DOHH2 (cell line): ENCODE measurements at regions not wholly inside any gene's neighbourhood (a gene's known extent, or its start where the extent isn't known, plus 50 kb on each side); places are given as distances from the start of the nearest gene placed in this dataset.

Source experiments
- H3F3A ChIP-seq: fragments of 200-600 bp; sonication (generic), shearing (Covaris generic); 2 replicates; pipeline ENCODE4 v1.6.0; 2016; ENCODE audit warnings: antibody characterized with exemption, mild to moderate bottlenecking; ENCODE audit not compliant: control insufficient read depth, insufficient read depth
- H3K27ac ChIP-seq: fragments of 200-600 bp; sonication (generic); 2 replicates; pipeline ENCODE4 v1.5.1; 2014; ENCODE audit warnings: low read depth, mild to moderate bottlenecking, low read length, moderate library complexity
- H3K27me3 ChIP-seq: fragments of 200-600 bp; sonication (generic); 2 replicates; pipeline ENCODE4 v1.6.1; 2014; ENCODE audit warnings: mild to moderate bottlenecking, low read length, mixed read lengths; ENCODE audit not compliant: control insufficient read depth
- H3K36me3 ChIP-seq: fragments of 200-600 bp; sonication (generic); 2 replicates; pipeline ENCODE4 v1.6.1; 2014; ENCODE audit warnings: mild to moderate bottlenecking, low read length, moderate library complexity, mixed read lengths; ENCODE audit not compliant: control insufficient read depth
- H3K4me1 ChIP-seq: fragments of 200-600 bp; sonication (generic); 2 replicates; pipeline ENCODE4 v1.6.1; 2014; ENCODE audit warnings: mild to moderate bottlenecking, low read length, mixed read lengths; ENCODE audit not compliant: control insufficient read depth
- H3K4me2 ChIP-seq: fragments of 200-600 bp; sonication (generic); 2 replicates; pipeline ENCODE4 v1.6.0; 2014; ENCODE audit warnings: mild to moderate bottlenecking, low read length, moderate library complexity
- H3K4me3 ChIP-seq: fragments of 200-600 bp; sonication (generic); 2 replicates; pipeline ENCODE4 v1.5.1; 2014; ENCODE audit warnings: mild to moderate bottlenecking, low read length, mixed read lengths
- H3K79me2 ChIP-seq: fragments of 200-600 bp; sonication (generic); 2 replicates; pipeline ENCODE4 v1.6.1; 2014; ENCODE audit warnings: mild to moderate bottlenecking, low read length, mixed read lengths; ENCODE audit not compliant: control insufficient read depth
- H3K9me2 ChIP-seq: fragments of 200-600 bp; sonication (generic); replicated peaks from 2 replicates; pipeline ENCODE4 v1.6.1; 2014; ENCODE audit warnings: mild to moderate bottlenecking, low read length, mixed read lengths; ENCODE audit not compliant: control insufficient read depth
- H3K9me3 ChIP-seq: fragments of 200-600 bp; sonication (generic); 2 replicates; pipeline ENCODE4 v1.6.1; 2014; ENCODE audit warnings: antibody characterized with exemption, low read length, mixed read lengths; ENCODE audit not compliant: control insufficient read depth, insufficient read depth
- H4K20me1 ChIP-seq: fragments of 200-600 bp; sonication (generic); 2 replicates; pipeline ENCODE4 v1.6.0; 2014; ENCODE audit warnings: low read depth, mild to moderate bottlenecking, antibody characterized with exemption, low read length, moderate library complexity; ENCODE audit not compliant: control insufficient read depth, insufficient read depth
- EZH2phosphoT487 ChIP-seq: fragments of 200-600 bp; sonication (generic); IDR thresholded peaks from 2 replicates; pipeline ENCODE4 v1.6.1; 2017; ENCODE audit warnings: borderline replicate concordance, mild to moderate bottlenecking, antibody characterized with exemption, low read length, moderate library complexity, mixed read lengths
- TF ChIP-seq, protein P1 (sequence below): fragments of 200-600 bp; sonication (generic); IDR thresholded peaks from one replicate; pipeline ENCODE4 v1.5.1; 2014; ENCODE audit warnings: antibody characterized with exemption, mild to moderate bottlenecking, low read depth, low read length; ENCODE audit not compliant: poor library complexity, severe bottlenecking

DNA sequence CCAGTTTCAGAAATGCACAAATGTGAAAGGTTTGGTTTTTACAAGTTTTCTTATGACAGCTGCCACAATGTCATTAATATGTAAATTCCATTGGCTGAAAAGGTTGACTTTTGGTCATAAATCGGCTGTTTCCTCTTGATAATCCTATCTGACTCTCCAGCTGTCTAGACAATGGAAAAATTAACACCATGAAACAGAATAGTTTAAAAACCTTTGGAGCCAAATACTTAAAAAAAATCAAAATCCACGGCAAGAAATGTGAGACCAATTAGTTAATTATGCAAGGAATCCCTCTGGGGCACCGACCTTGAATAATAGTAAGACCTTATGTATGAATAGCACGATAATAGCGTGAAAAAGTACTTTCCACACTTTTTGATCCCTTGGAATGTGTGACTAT lies 138.0 kb downstream of the ZNF664 start:
- Histone ChIP-seq H4K20me1 (no peaks in the 10 kb centered on the region), H3K4me2 (no peak overlapping the region), H3K9me3 (no peaks in the 10 kb centered on the region), H3K9me2 (no peaks in the 10 kb centered on the region), H3K4me3 (no peak overlapping the region), H3K4me1 (peaks cover 7% of the 10 kb centered on the region), H3K36me3 (no peaks in the 10 kb centered on the region), H3K27me3 (no peaks in the 10 kb centered on the region; the same call in 1 of the 2 replicates), H3F3A (no peaks in the 10 kb centered on the region), H3K79me2 (no peaks in the 10 kb centered on the region), H3K27ac (no peak overlapping the region)
- TF ChIP-seq EZH2phosphoT487, result no peak
- TF ChIP-seq, protein P1, sequence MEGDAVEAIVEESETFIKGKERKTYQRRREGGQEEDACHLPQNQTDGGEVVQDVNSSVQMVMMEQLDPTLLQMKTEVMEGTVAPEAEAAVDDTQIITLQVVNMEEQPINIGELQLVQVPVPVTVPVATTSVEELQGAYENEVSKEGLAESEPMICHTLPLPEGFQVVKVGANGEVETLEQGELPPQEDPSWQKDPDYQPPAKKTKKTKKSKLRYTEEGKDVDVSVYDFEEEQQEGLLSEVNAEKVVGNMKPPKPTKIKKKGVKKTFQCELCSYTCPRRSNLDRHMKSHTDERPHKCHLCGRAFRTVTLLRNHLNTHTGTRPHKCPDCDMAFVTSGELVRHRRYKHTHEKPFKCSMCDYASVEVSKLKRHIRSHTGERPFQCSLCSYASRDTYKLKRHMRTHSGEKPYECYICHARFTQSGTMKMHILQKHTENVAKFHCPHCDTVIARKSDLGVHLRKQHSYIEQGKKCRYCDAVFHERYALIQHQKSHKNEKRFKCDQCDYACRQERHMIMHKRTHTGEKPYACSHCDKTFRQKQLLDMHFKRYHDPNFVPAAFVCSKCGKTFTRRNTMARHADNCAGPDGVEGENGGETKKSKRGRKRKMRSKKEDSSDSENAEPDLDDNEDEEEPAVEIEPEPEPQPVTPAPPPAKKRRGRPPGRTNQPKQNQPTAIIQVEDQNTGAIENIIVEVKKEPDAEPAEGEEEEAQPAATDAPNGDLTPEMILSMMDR, result no peak

DNA sequence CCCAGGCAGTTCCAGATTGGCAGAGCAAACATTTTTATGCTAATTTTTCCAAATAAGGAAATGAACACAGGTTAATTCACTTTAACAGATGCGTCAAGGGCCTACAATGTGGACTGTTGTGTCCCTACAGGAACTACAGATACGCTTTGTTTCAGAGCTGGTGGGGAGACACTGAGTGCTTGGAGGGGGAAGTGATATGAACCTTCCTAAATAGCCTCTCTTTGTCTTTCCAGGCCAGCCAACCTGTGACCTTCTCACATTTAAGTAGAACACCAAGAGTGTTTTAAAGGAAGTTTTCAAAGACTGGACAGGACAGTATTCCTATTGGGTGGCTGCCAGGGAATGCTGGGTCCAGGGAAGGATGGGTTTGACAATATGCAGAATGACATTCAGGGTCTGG lies 141.3 kb downstream of the ZNF664 start:
- no peaks in the 10 kb centered on the region for H3K9me3 ChIP-seq
- peaks cover 7% of the 10 kb centered on the region for H3K4me1 ChIP-seq
- no peaks in the 10 kb centered on the region for H3K27me3 ChIP-seq
- H3K79me2 ChIP-seq, result no peaks in the 10 kb centered on the region
- H3K27ac ChIP-seq, result no peak overlapping the region
- no peak overlapping the region for H3K4me3 ChIP-seq
- H3K36me3 ChIP-seq, result no peaks in the 10 kb centered on the region
- no peak overlapping the region for H3K4me2 ChIP-seq
- TF ChIP-seq, protein P1, result no peak
- TF ChIP-seq EZH2phosphoT487, result no peak
- no peaks in the 10 kb centered on the region for H4K20me1 ChIP-seq
- H3K9me2 ChIP-seq, result no peaks in the 10 kb centered on the region
- H3F3A ChIP-seq, result no peaks in the 10 kb centered on the region

GRCh38 chr12:124115496-124115895 lies 142.5 kb downstream of the ZNF664 start:
- Histone ChIP-seq H3K4me3 (no peak overlapping the region), H3K36me3 (no peaks in the 10 kb centered on the region), H3K79me2 (no peaks in the 10 kb centered on the region), H3K4me1 (no peaks in the 10 kb centered on the region), H3K27ac (no peak overlapping the region), H4K20me1 (no peaks in the 10 kb centered on the region), H3K9me2 (no peaks in the 10 kb centered on the region), H3F3A (no peaks in the 10 kb centered on the region), H3K4me2 (no peak overlapping the region), H3K27me3 (no peaks in the 10 kb centered on the region), H3K9me3 (no peaks in the 10 kb centered on the region)
- TF ChIP-seq EZH2phosphoT487, result no peak
- TF ChIP-seq, protein P1, result no peak
